OCI-LY7 (cell line): ENCODE measurements at regions not wholly inside any gene's neighbourhood (a gene's known extent, or its start where the extent isn't known, plus 50 kb on each side); places are given as distances from the start of the nearest gene placed in this dataset.

Experiments
- EZH2phosphoT487 ChIP-seq: fragments of 200-600 bp; sonication (generic); IDR thresholded peaks from 2 replicates; pipeline ENCODE4 v1.6.1; 2018; ENCODE audit warnings: low read depth, borderline replicate concordance, mild to moderate bottlenecking, mixed run types, antibody characterized with exemption, low read length, moderate library complexity, mixed read lengths
- TF ChIP-seq, protein P1 (sequence below): fragments of 200-600 bp; sonication (generic); conservative IDR thresholded peaks from 2 replicates; pipeline ENCODE4 v1.5.1; 2014; ENCODE audit warnings: mild to moderate bottlenecking, antibody characterized with exemption, low read length, moderate library complexity, mixed read lengths

GRCh38 chr2:215784371-215784783 lies 229.0 kb downstream of the MREG start:
- TF ChIP-seq, protein P1, sequence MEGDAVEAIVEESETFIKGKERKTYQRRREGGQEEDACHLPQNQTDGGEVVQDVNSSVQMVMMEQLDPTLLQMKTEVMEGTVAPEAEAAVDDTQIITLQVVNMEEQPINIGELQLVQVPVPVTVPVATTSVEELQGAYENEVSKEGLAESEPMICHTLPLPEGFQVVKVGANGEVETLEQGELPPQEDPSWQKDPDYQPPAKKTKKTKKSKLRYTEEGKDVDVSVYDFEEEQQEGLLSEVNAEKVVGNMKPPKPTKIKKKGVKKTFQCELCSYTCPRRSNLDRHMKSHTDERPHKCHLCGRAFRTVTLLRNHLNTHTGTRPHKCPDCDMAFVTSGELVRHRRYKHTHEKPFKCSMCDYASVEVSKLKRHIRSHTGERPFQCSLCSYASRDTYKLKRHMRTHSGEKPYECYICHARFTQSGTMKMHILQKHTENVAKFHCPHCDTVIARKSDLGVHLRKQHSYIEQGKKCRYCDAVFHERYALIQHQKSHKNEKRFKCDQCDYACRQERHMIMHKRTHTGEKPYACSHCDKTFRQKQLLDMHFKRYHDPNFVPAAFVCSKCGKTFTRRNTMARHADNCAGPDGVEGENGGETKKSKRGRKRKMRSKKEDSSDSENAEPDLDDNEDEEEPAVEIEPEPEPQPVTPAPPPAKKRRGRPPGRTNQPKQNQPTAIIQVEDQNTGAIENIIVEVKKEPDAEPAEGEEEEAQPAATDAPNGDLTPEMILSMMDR, result no peak
- no peak for TF ChIP-seq EZH2phosphoT487
